Osteoblast (primary cell): ENCODE measurements at regions not wholly inside any gene's neighbourhood (a gene's known extent, or its start where the extent isn't known, plus 50 kb on each side); places are given as distances from the start of the nearest gene placed in this dataset.
"Not testable (repeated sequence)": the region's sequence is repeated elsewhere in the genome, so short reads cannot be mapped to it uniquely, and the experiment has no call there.

ENCODE experiments used
- DNase-seq: peaks from one replicate; pipeline ENCODE4 v3.0.0; 2011; ENCODE audit warnings: low spot score, mixed read lengths; ENCODE audit not compliant: insufficient read length; ENCODE audit errors: missing footprints
- H2AFZ ChIP-seq: 2 replicates; pipeline ENCODE4 v1.6.0; 2011; ENCODE audit warnings: mild to moderate bottlenecking, low read length
- H3K27ac ChIP-seq: 2 replicates; pipeline ENCODE4 v1.5.1; 2011; ENCODE audit warnings: mild to moderate bottlenecking, low read depth, low read length, moderate library complexity
- H3K27me3 ChIP-seq: 2 replicates; pipeline ENCODE4 v1.6.0; 2012; ENCODE audit warnings: mild to moderate bottlenecking, control low read depth, inconsistent platforms, low read length, moderate library complexity; ENCODE audit not compliant: insufficient read depth
- H3K36me3 ChIP-seq: 2 replicates; pipeline ENCODE4 v1.5.1; 2011; ENCODE audit warnings: mild to moderate bottlenecking, low read length, control low read depth, moderate library complexity; ENCODE audit not compliant: insufficient read depth
- H3K4me1 ChIP-seq: 2 replicates; pipeline ENCODE4 v1.5.1; 2011; ENCODE audit warnings: mild to moderate bottlenecking, low read length, control low read depth, moderate library complexity; ENCODE audit not compliant: insufficient read depth
- H3K4me2 ChIP-seq: 2 replicates; pipeline ENCODE4 v1.6.0; 2011; ENCODE audit warnings: mild to moderate bottlenecking, low read length; ENCODE audit not compliant: insufficient read depth
- H3K4me3 ChIP-seq: fragments of 200-600 bp; sonication (generic); 3 replicates; pipeline ENCODE4 v1.5.1; 2012; ENCODE audit warnings: mild to moderate bottlenecking, low read length, inconsistent platforms; ENCODE audit not compliant: insufficient read depth
- H3K79me2 ChIP-seq: 2 replicates; pipeline ENCODE4 v1.6.0; 2012; ENCODE audit warnings: mild to moderate bottlenecking, low read length, control low read depth, inconsistent platforms; ENCODE audit not compliant: insufficient read depth
- H3K9me3 ChIP-seq: 2 replicates; pipeline ENCODE4 v1.5.1; 2011; ENCODE audit warnings: low read depth, low read length, control low read depth
- H4K20me1 ChIP-seq: 2 replicates; pipeline ENCODE4 v1.6.0; 2012; ENCODE audit warnings: mild to moderate bottlenecking, low read length, control low read depth; ENCODE audit not compliant: insufficient read depth
- TF ChIP-seq, protein P1 (sequence below): IDR thresholded peaks from 2 replicates; pipeline ENCODE4 v1.5.1; 2011; ENCODE audit warnings: mild to moderate bottlenecking, low read depth, low read length, moderate library complexity; ENCODE audit errors: extremely low read depth

DNA sequence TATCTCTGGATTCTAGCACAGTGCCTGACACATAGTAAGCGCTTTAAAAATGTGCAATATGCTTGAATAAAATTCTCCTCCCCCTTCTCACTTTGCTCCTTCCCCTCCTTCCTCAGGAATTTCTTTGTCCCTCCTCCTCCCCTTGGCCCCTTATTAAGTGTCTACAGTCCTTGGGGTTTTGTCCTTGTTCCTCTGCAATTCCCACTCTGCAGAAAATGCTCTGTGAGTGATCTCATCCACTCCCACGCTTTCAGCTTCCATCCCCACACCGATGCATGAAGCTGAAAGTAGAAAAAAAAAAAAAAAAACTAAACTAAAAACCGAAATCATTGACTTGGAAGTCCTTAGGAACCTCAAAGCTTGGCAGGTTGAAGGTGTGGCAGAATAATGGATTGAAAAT is 273.6 kb downstream of the RRAGC start:
- no peaks in the 10 kb centered on the region for H3K9me3 ChIP-seq
- H3K79me2 ChIP-seq = no peaks in the 10 kb centered on the region
- no peaks in the 10 kb centered on the region for H4K20me1 ChIP-seq
- H2AFZ ChIP-seq = no peak overlapping the region
- no peaks in the 10 kb centered on the region for H3K27me3 ChIP-seq
- H3K4me3 ChIP-seq = no peak overlapping the region
- no peak for DNase-seq
- H3K4me2 ChIP-seq = no peak overlapping the region
- H3K27ac ChIP-seq = no peak overlapping the region
- TF ChIP-seq, protein P1, sequence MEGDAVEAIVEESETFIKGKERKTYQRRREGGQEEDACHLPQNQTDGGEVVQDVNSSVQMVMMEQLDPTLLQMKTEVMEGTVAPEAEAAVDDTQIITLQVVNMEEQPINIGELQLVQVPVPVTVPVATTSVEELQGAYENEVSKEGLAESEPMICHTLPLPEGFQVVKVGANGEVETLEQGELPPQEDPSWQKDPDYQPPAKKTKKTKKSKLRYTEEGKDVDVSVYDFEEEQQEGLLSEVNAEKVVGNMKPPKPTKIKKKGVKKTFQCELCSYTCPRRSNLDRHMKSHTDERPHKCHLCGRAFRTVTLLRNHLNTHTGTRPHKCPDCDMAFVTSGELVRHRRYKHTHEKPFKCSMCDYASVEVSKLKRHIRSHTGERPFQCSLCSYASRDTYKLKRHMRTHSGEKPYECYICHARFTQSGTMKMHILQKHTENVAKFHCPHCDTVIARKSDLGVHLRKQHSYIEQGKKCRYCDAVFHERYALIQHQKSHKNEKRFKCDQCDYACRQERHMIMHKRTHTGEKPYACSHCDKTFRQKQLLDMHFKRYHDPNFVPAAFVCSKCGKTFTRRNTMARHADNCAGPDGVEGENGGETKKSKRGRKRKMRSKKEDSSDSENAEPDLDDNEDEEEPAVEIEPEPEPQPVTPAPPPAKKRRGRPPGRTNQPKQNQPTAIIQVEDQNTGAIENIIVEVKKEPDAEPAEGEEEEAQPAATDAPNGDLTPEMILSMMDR = no peak
- no peaks in the 10 kb centered on the region for H3K36me3 ChIP-seq
- no peaks in the 10 kb centered on the region for H3K4me1 ChIP-seq

- no peak overlapping the region for H2AFZ ChIP-seq
- TF ChIP-seq, protein P1 = no peak
- no peaks in the 10 kb centered on the region for H3K9me3 ChIP-seq
- peaks cover under 1% of the 10 kb centered on the region for H3K27me3 ChIP-seq
- H3K4me2 ChIP-seq = no peak overlapping the region
- H3K27ac ChIP-seq = no peak overlapping the region
- no peaks in the 10 kb centered on the region for H3K36me3 ChIP-seq
- DNase-seq = no peak
- no peak overlapping the region for H3K4me3 ChIP-seq
- no peaks in the 10 kb centered on the region for H3K79me2 ChIP-seq
- H3K4me1 ChIP-seq = no peaks in the 10 kb centered on the region
- no peaks in the 10 kb centered on the region for H4K20me1 ChIP-seq
Measured at GRCh38 chr1:38585460-38585859, 274.1 kb downstream of the RRAGC start.

- TF ChIP-seq, protein P1 = no peak
- H3K4me2 ChIP-seq = no peak overlapping the region
- no peaks in the 10 kb centered on the region for H3K36me3 ChIP-seq
- H3K4me1 ChIP-seq = no peaks in the 10 kb centered on the region
- no peak overlapping the region for H2AFZ ChIP-seq
- H4K20me1 ChIP-seq = no peaks in the 10 kb centered on the region
- no peak overlapping the region for H3K27ac ChIP-seq
- no peak for DNase-seq
- no peak overlapping the region for H3K4me3 ChIP-seq
- no peaks in the 10 kb centered on the region for H3K9me3 ChIP-seq
- H3K79me2 ChIP-seq = no peaks in the 10 kb centered on the region
- H3K27me3 ChIP-seq = peaks cover 6% of the 10 kb centered on the region
Measured at GRCh38 chr1:38584448-38585355, 274.9 kb downstream of the RRAGC start.

DNA sequence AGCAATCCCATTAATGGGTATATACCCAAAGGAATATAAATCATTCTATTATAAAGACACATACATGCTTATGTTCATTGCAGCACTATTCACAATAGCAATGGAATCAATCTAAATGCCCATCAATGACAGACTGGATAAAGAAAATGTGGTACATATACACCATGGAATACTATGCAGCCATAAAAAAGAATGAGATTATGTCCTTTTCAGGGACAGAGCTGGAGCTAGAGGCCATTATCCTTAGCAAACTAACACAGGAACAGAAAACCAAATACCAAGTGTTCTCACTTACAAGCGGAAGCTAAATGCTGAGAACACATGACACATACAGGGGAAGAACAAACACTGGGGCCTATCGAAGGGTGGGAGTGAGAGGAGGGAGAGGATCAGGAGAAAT is 276.3 kb downstream of the RRAGC start:
- not testable (repeated sequence) for H3K27ac ChIP-seq, H3K4me2 ChIP-seq, H3K9me3 ChIP-seq, H3K79me2 ChIP-seq, H3K27me3 ChIP-seq, H2AFZ ChIP-seq, H3K36me3 ChIP-seq, H4K20me1 ChIP-seq, DNase-seq, H3K4me3 ChIP-seq, H3K4me1 ChIP-seq
